HG03565 (cell line): ENCODE measurements at regions not wholly inside any gene's neighbourhood (a gene's known extent, or its start where the extent isn't known, plus 50 kb on each side); places are given as distances from the start of the nearest gene placed in this dataset.
"Not testable (repeated sequence)": the region's sequence is repeated elsewhere in the genome, so short reads cannot be mapped to it uniquely, and the experiment has no call there.

Experiments
- ATAC-seq: cut with Tn5 transposase; IDR thresholded peaks from one replicate; pipeline ENCODE4 v1.9.1; 2021; ENCODE audit warnings: mild to moderate bottlenecking, moderate library complexity; ENCODE audit not compliant: unreplicated experiment

- ATAC-seq: peak; percentile 92
Measured at GRCh38 chr3:177449360-177450006, 252.2 kb upstream of the TBL1XR1 start.

DNA sequence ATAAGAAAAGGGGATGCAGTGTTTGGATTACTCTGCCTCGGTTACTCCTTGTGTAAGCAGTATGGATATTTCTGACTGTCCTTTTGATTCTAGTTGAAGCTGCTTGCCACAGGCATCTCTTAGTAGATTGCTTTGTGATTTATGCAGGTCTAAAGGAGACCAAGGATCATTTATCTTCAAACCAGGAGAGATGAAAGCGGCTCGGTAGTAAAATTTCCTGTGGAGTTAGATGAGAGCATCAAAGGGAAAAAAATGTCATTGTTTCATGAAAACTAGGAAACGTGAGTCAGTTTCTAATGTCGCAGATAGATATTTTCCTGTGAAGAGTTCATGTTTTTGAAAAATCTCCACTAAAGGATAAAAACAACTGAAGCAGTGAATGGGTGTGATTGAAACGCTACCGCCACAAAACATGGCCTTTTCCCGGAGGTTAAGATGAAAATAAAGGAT, 254.0 kb upstream of the TBL1XR1 start:
- no peak for ATAC-seq

GRCh38 chr3:177451864-177452830, 254.9 kb upstream of the TBL1XR1 start:
- no peak for ATAC-seq

- ATAC-seq: no peak
Measured at GRCh38 chr3:177452831-177453450, 255.7 kb upstream of the TBL1XR1 start.

- no peak for ATAC-seq
Measured at GRCh38 chr3:177453451-177453844, 256.2 kb upstream of the TBL1XR1 start.

- ATAC-seq: not testable (repeated sequence)
Measured at GRCh38 chr3:177457204-177457603, 259.9 kb upstream of the TBL1XR1 start.

- ATAC-seq: no peak
Measured at GRCh38 chr3:177459401-177459800, 262.1 kb upstream of the TBL1XR1 start.

GRCh38 chr3:177460047-177460446, 262.8 kb upstream of the TBL1XR1 start:
- no peak for ATAC-seq

DNA sequence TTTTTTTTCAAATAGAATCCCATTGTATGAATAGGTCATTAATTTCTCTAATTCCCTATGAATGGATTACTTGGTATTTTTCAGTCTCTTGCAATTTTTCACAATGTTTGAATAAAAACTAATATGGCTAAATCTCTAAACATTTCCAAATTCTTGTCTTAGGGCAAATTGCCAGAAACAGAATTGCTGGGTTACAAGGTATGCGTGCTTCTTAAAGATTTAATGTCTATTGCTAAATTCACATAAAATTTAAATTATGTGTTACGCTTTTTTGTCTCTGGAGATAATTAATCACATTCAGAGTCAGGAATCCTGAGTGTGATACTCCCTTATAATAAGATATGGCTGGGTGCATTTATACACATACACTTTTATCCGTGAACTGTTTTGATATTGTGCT, 264.5 kb upstream of the TBL1XR1 start:
- ATAC-seq: no peak

- not testable (repeated sequence) for ATAC-seq
Measured at GRCh38 chr3:177463341-177463740, 266.1 kb upstream of the TBL1XR1 start.

DNA sequence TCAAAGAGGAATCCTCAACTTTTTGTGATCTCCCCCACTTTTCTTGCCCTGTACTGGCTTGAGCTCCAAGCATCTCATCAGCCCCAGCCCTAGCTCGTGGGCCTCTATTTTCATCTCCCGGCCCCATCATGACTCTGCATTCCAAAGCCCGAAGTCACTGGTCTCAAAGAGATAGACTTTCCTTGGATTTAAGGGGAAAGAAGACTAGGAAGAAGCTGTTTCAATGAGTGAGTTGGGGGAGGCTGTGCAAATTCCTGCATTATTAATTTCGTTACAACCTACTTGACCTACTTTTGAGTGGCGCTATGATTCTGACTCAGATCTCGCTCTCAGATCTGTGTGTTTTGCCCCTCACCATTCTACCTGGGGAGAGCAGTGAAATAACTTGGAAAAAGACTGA, 266.6 kb upstream of the TBL1XR1 start:
- no peak for ATAC-seq

- no peak for ATAC-seq
Measured at GRCh38 chr3:177464392-177465256, 267.3 kb upstream of the TBL1XR1 start.

- no peak for ATAC-seq
Measured at GRCh38 chr3:177465257-177465642, 268.0 kb upstream of the TBL1XR1 start.

- no peak for ATAC-seq
Measured at GRCh38 chr3:177466074-177466473, 268.8 kb upstream of the TBL1XR1 start.

DNA sequence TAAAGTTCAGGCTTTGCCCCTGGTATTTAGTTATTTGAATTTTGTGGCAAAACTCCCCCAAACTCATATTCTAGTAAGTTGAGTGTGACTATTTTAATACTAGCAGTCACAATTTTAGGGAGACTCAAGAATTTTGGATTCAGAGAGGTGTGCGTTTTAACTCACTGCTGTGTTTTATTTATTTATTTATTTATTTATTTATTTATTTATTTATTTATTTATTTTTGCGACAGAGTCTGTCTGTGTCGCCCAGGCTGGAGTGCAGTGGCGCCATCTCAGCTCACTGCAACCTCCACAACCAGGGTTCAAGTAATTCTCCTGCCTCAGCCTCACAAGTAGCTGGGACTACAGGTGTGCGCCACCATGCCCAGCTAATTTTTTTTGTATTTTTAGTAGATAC, 269.3 kb upstream of the TBL1XR1 start:
- not testable (repeated sequence) for ATAC-seq

GRCh38 chr3:177467247-177467985, 270.1 kb upstream of the TBL1XR1 start:
- ATAC-seq: no peak

DNA sequence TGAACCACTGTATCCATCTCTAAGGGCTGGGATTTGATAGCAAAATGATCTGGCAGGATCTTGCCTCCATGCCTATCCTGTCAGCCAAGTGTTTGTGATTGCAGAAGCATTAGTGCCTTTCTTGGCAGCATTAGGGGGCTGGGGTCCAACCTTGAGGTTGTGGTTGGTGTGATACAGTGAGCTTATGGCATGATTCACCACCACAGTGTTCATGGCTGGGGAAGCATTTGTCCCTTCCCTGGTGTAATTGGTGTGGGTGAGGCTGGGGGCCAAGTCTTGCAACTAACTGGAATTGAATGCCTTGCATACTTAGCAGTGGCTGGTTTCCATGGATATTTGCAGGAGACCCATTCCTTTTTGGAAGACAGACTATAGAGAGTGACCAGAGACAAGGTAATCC, 271.0 kb upstream of the TBL1XR1 start:
- ATAC-seq: no peak

- ATAC-seq: no peak
Measured at GRCh38 chr3:177468816-177469215, 271.5 kb upstream of the TBL1XR1 start.

- ATAC-seq: no peak
Measured at GRCh38 chr3:177469216-177469615, 271.9 kb upstream of the TBL1XR1 start.
